Neuronal stem cell (in vitro differentiated cells): ENCODE measurements at regions not wholly inside any gene's neighbourhood (a gene's known extent, or its start where the extent isn't known, plus 50 kb on each side); places are given as distances from the start of the nearest gene placed in this dataset.

Source experiments
- DNase-seq: peaks from one replicate; pipeline ENCODE4 v3.0.0-alpha.2; 2013; ENCODE audit warnings: low spot score
- H2AFZ ChIP-seq: one replicate; pipeline ENCODE4 v1.6.1; 2013; ENCODE audit warnings: mild to moderate bottlenecking, low read length, inconsistent platforms
- H2AK5ac ChIP-seq: 2 replicates; pipeline ENCODE4 v1.6.1; 2013; ENCODE audit warnings: low read depth, mild to moderate bottlenecking, inconsistent platforms, low read length, moderate library complexity, mixed read lengths
- H2BK120ac ChIP-seq: 2 replicates; pipeline ENCODE4 v1.6.1; 2013; ENCODE audit warnings: low read depth, mild to moderate bottlenecking, inconsistent platforms, low read length, moderate library complexity, mixed read lengths
- H2BK12ac ChIP-seq: one replicate; pipeline ENCODE4 v1.6.1; 2013; ENCODE audit warnings: low read length, inconsistent platforms
- H2BK15ac ChIP-seq: 2 replicates; pipeline ENCODE4 v1.6.1; 2013; ENCODE audit warnings: mild to moderate bottlenecking, low read length, inconsistent platforms, mixed read lengths
- H2BK5ac ChIP-seq: one replicate; pipeline ENCODE4 v1.6.1; 2013; ENCODE audit warnings: inconsistent platforms, mild to moderate bottlenecking, low read length, moderate library complexity
- H3K14ac ChIP-seq: one replicate; pipeline ENCODE4 v1.6.1; 2013; ENCODE audit warnings: low read length, inconsistent platforms
- H3K18ac ChIP-seq: 2 replicates; pipeline ENCODE4 v1.6.1; 2013; ENCODE audit warnings: low read length, inconsistent platforms
- H3K23ac ChIP-seq: 2 replicates; pipeline ENCODE4 v1.6.1; 2013; ENCODE audit warnings: low read depth, mild to moderate bottlenecking, mixed read lengths, low read length, inconsistent platforms; ENCODE audit not compliant: poor library complexity
- H3K27ac ChIP-seq: replicated peaks from 3 replicates; pipeline ENCODE4 v1.5.1; 2013; ENCODE audit warnings: low read length, inconsistent platforms
- H3K27me3 ChIP-seq, 3 experiments: 2 replicates each; pipeline ENCODE4 v1.6.1; 2013; ENCODE audit warnings: low read length in 3 of 3, mild to moderate bottlenecking in 2 of 3, inconsistent platforms in 1 of 3, low read depth in 1 of 3, mixed read lengths in 1 of 3, moderate library complexity in 1 of 3; ENCODE audit not compliant: control insufficient read depth in 3 of 3, insufficient read depth in 3 of 3
- H3K36me3 ChIP-seq, 2 donors: replicated peaks in 1 of 2; 2 replicates each; pipeline ENCODE4 v1.6.1; 2013; ENCODE audit warnings: low read length in 2 of 2; ENCODE audit not compliant: control insufficient read depth in 2 of 2, insufficient read depth in 2 of 2
- H3K4ac ChIP-seq: 2 replicates; pipeline ENCODE4 v1.6.1; 2013; ENCODE audit warnings: inconsistent platforms, mild to moderate bottlenecking, low read length, moderate library complexity
- H3K4me1 ChIP-seq, 2 donors: 1 replicate in 1 of 2; 2 replicates in 1 of 2; pipeline ENCODE4 v1.6.1; 2013; ENCODE audit warnings: low read length in 2 of 2, low read depth in 1 of 2; ENCODE audit not compliant: control insufficient read depth in 2 of 2, insufficient read depth in 1 of 2
- H3K4me2 ChIP-seq: one replicate; pipeline ENCODE4 v1.6.1; 2013; ENCODE audit warnings: mild to moderate bottlenecking, low read length, inconsistent platforms; ENCODE audit not compliant: insufficient read depth, poor library complexity, severe bottlenecking
- H3K4me3 ChIP-seq, 2 donors: 2 replicates each; pipeline ENCODE4 v1.5.1; 2013; ENCODE audit warnings: low read length in 2 of 2, mild to moderate bottlenecking in 2 of 2, inconsistent platforms in 1 of 2, moderate library complexity in 1 of 2
- H3K79me1 ChIP-seq: one replicate; pipeline ENCODE4 v1.6.1; 2013; ENCODE audit warnings: low read depth, mild to moderate bottlenecking, inconsistent platforms, low read length, moderate library complexity
- H3K9ac ChIP-seq: one replicate; pipeline ENCODE4 v1.6.1; 2013; ENCODE audit warnings: mild to moderate bottlenecking, low read depth, low read length, inconsistent platforms; ENCODE audit not compliant: poor library complexity
- H3K9me3 ChIP-seq, 2 donors: replicated peaks in 1 of 2; 2 replicates each; pipeline versions ENCODE3 to v1.6.1; 2013; ENCODE audit warnings: low read length in 2 of 2, mild to moderate bottlenecking in 2 of 2, inconsistent platforms in 1 of 2, low read depth in 1 of 2, mixed read lengths in 1 of 2, moderate library complexity in 1 of 2; ENCODE audit not compliant: control insufficient read depth in 2 of 2, insufficient read depth in 1 of 2
- H4K8ac ChIP-seq: one replicate; pipeline ENCODE4 v1.6.1; 2013; ENCODE audit warnings: low read depth, mild to moderate bottlenecking, inconsistent platforms, low read length, moderate library complexity
- H4K91ac ChIP-seq: one replicate; pipeline ENCODE4 v1.6.1; 2013; ENCODE audit warnings: low read length, low read depth, mild to moderate bottlenecking, inconsistent platforms; ENCODE audit not compliant: poor library complexity
- WGBS, 2 donors: extraction: QIAGEN DNeasy Blood & Tissue Kit; methylation state at CpG; one replicate each; pipeline ENCODE4 v1.1.7; 2013; ENCODE audit warnings: missing lambda C conversion rate in 2 of 2, mixed read lengths in 1 of 2; ENCODE audit not compliant: insufficient read length in 2 of 2, insufficient replicate concordance in 1 of 2; ENCODE audit errors: extremely low coverage in 2 of 2; 5-methylcytosine and 5-hydroxymethylcytosine counted together

DNA sequence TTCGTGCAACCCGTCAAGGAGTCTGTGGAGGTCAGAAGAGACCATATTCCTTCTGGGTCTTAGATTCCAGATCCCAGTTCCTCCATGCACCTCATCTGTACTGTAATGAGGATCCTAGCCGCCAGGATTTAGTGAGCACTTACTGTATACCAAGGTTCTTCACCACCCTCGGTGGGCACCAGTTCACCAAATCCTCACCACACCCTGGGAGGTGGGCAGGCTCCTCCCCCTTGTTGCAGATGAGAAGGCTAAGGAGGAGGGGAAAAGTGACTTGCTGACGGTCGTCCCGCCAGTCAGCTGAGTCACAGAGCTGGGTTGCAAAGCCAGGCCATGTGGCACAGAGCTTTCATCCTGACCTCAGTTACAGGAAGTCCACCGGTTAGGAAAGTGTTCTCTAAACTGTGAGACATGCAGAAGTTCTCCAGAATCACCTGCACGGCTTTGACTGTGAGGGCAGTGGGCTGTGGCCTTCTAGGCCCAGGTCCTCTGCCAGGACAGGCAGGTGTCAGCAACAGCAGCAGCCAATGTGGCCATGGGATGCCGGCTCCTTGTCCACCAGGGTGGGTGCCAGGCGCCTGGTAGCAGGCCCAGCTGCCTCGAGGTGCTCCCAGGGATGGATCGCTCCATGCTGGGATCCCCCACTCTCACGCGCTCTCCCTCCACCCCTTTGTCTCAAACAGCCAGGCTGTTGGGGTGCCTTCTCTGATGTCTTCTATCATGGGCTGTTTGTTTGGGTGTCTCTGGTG lies 240.3 kb upstream of the GSE1 start:
- Histone ChIP-seq H3K27me3 (peaks cover 0 to 1% (median 0%) of the 10 kb centered on the region in 3 experiments), H3K23ac (peak overlapping the region; percentile 34), H2AK5ac (peak overlapping the region; percentile 86), H3K14ac (no peak overlapping the region), H4K91ac (no peak overlapping the region), H3K4ac (peak overlapping the region; percentile 12), H3K9me3 (peaks cover 0 to 2% of the 10 kb centered on the region in 2 donors), H3K36me3 (no peaks in the 10 kb centered on the region), H3K4me2 (no peak overlapping the region), H3K4me1 (peaks cover 3 to 11% of the 10 kb centered on the region in 2 donors), H2BK5ac (no peak overlapping the region), H3K27ac (no peak overlapping the region), H2BK12ac (no peak overlapping the region), H3K18ac (peak overlapping the region; percentile 44), H2AFZ (no peak overlapping the region), H3K9ac (no peak overlapping the region), H3K4me3 (no peak overlapping the region), H3K79me1 (peaks cover 5% of the 10 kb centered on the region), H2BK120ac (no peak overlapping the region), H4K8ac (peak overlapping the region; percentile 25), H2BK15ac (no peak overlapping the region)
- no CpG with 5 or more reads among the region's 15 CpGs for WGBS, 2 donors
- no peak for DNase-seq

DNA sequence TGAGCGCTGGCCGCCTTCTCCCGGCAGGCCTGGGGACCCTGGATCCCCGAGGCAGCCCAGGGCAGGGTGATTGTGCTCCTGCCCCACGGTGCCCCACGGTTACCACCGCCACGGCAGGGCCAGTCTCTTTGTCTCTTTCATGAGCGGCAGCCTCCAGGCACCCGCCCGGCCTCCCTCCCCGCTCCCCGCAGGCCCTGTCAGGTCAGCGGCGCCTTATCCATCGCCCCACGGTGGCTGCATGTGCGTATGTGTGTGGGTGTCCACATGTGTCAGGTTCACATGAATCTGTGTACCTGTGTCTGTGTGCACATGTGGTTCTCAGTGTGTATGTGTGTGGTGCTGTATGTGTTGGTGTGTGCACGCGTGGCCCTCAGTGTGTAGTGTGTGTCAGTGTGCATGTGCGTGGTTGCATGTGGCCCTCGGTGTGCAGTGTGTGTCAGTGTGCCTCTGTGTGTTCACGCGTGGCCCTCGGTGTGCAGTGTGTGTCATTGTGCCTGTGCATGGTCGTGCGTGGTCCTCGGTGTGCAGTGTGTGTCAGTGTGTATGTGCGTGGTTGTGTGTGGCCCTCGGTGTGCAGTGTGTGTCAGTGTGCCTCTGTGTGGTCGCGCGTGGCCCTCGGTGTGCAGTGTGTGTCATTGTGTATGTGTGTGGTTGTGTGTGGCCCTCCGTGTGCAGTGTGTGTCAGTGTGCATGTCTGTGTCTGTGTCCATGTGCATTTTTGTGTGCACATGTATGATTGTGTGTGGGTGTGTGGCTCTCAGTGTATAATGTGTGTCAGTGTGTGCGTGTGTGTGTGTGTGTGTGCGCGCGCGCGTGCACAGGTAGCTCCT lies 239.2 kb upstream of the GSE1 start:
- H2BK120ac ChIP-seq = no peak overlapping the region
- no peak overlapping the region for H3K27ac ChIP-seq
- H3K4me1 ChIP-seq = peaks cover 3 to 11% of the 10 kb centered on the region in 2 donors
- no peak overlapping the region for H2AFZ ChIP-seq
- H4K91ac ChIP-seq = peak overlapping the region; percentile 43
- H3K9me3 ChIP-seq = peaks cover 0 to 2% of the 10 kb centered on the region in 2 donors
- peaks cover 5% of the 10 kb centered on the region for H3K79me1 ChIP-seq
- peak overlapping the region; percentile 97 for H3K14ac ChIP-seq
- H2BK5ac ChIP-seq = no peak overlapping the region
- H4K8ac ChIP-seq = peak overlapping the region; percentile 56
- peak overlapping the region; percentile 99 for H3K4ac ChIP-seq
- peaks cover 0 to 1% (median 0%) of the 10 kb centered on the region in 3 experiments for H3K27me3 ChIP-seq
- H2AK5ac ChIP-seq = peak overlapping the region; percentile 86
- no peak for DNase-seq
- H3K9ac ChIP-seq = peak overlapping the region; percentile 83
- H3K23ac ChIP-seq = peak overlapping the region; percentile 92
- no peaks in the 10 kb centered on the region for H3K36me3 ChIP-seq
- peak overlapping the region; percentile 96 for H2BK12ac ChIP-seq
- H2BK15ac ChIP-seq = peak overlapping the region; percentile 79
- no CpG with 5 or more reads among the region's 41 CpGs for WGBS, 2 donors
- peak overlapping the region in 1 of 2 donors; percentile 66 for H3K4me3 ChIP-seq
- peak overlapping the region; percentile 81 for H3K18ac ChIP-seq
- H3K4me2 ChIP-seq = no peak overlapping the region

DNA sequence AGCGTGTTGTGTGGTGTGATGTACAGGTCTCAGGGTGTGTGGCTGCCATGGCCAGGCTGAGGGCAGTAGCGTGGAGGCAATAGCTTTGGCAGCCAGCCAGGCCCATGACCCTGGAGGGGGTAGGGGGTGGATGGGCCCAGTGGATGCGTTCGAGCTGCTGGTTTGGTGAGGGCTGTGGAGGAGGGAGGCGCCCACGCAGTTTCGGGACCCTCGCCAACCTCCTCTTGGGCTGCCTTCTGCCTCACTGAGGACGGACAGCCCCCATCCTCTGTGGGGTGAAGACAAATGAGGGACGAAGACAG lies 238.6 kb upstream of the GSE1 start:
- no peak overlapping the region for H3K4ac ChIP-seq
- H3K14ac ChIP-seq = no peak overlapping the region
- H2AK5ac ChIP-seq = peak overlapping the region; percentile 86
- no peak for DNase-seq
- peak overlapping the region; percentile 96 for H2BK12ac ChIP-seq
- no peak overlapping the region for H4K91ac ChIP-seq
- H3K36me3 ChIP-seq = no peaks in the 10 kb centered on the region
- H2BK15ac ChIP-seq = peak overlapping the region; percentile 79
- peak overlapping the region; percentile 42 for H3K18ac ChIP-seq
- peaks cover 5% of the 10 kb centered on the region for H3K79me1 ChIP-seq
- H3K27ac ChIP-seq = no peak overlapping the region
- H3K9me3 ChIP-seq = peaks cover 0 to 2% of the 10 kb centered on the region in 2 donors
- H3K23ac ChIP-seq = peak overlapping the region; percentile 92
- H2BK5ac ChIP-seq = no peak overlapping the region
- no peak overlapping the region for H3K4me2 ChIP-seq
- H3K4me3 ChIP-seq = no peak overlapping the region
- no peak overlapping the region for H2BK120ac ChIP-seq
- WGBS, 2 donors = no CpG with 5 or more reads among the region's 10 CpGs
- no peak overlapping the region for H2AFZ ChIP-seq
- H3K27me3 ChIP-seq = peaks cover 0 to 1% (median 0%) of the 10 kb centered on the region in 3 experiments
- peaks cover 3 to 11% of the 10 kb centered on the region in 2 donors for H3K4me1 ChIP-seq
- peak overlapping the region; percentile 83 for H3K9ac ChIP-seq
- no peak overlapping the region for H4K8ac ChIP-seq

DNA sequence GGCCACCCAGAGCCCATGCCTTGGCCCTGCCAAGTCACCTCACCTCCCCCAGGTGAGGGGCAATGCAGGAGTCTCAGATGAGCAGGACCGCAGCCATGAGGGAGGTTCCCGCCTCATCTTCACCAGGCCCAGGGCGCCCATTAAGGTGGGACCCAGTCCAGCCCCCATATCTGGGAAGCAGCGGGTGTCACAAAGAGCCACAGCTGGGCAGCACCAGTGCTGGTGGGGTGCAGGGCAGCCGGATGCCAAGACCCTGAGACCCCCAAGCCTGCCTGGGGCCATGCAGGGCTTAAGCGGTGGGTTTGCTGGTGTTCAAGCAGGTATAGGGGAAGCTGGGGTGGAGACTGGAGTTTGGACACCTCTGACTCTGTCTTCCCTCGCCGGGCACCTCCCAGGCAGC lies 237.8 kb upstream of the GSE1 start:
- H3K79me1 ChIP-seq = peaks cover 5% of the 10 kb centered on the region
- no peak overlapping the region for H4K8ac ChIP-seq
- H2BK15ac ChIP-seq = peak overlapping the region; percentile 56
- DNase-seq = no peak
- no peak overlapping the region for H3K9ac ChIP-seq
- H2AFZ ChIP-seq = no peak overlapping the region
- H3K9me3 ChIP-seq = peaks cover 0 to 2% of the 10 kb centered on the region in 2 donors
- H3K4ac ChIP-seq = no peak overlapping the region
- no CpG with 5 or more reads among the region's 8 CpGs for WGBS, 2 donors
- no peak overlapping the region for H2BK120ac ChIP-seq
- H3K27me3 ChIP-seq = peaks cover 0 to 1% (median 0%) of the 10 kb centered on the region in 3 experiments
- no peaks in the 10 kb centered on the region for H3K36me3 ChIP-seq
- no peak overlapping the region for H3K4me3 ChIP-seq
- H2BK5ac ChIP-seq = no peak overlapping the region
- peaks cover 3 to 11% of the 10 kb centered on the region in 2 donors for H3K4me1 ChIP-seq
- peak overlapping the region; percentile 86 for H2AK5ac ChIP-seq
- H3K4me2 ChIP-seq = no peak overlapping the region
- H3K14ac ChIP-seq = no peak overlapping the region
- no peak overlapping the region for H4K91ac ChIP-seq
- no peak overlapping the region for H3K27ac ChIP-seq
- H3K18ac ChIP-seq = peak overlapping the region; percentile 72
- H3K23ac ChIP-seq = no peak overlapping the region
- peak overlapping the region; percentile 75 for H2BK12ac ChIP-seq
